HPDE6-E6E7 (cell line): ENCODE measurements at regions not wholly inside any gene's neighbourhood (a gene's known extent, or its start where the extent isn't known, plus 50 kb on each side); places are given as distances from the start of the nearest gene placed in this dataset.

Experiments used
- DNase-seq: peaks from one replicate; pipeline ENCODE4 v3.0.0; 2011; ENCODE audit warnings: missing footprints; ENCODE audit errors: extremely low spot score

DNA sequence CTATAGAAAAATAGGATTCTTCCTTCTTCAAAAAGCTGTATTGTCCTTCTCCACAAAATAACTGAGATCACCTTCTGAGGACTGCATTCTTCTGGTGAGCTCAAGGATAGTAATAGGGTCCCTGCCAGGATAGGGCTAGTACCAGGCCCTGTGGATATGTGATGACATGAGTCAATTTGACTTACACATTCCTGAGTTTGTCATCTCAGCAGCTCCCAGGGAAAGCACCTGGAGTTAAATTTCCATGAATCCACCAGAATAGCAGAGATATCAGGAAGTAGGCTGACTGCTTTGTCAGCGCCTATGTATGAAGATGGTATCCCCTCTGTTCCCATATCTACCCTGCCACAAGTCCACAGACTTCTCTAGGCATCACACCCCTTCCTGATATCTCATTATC is 225.8 kb downstream of the PMP22 start:
- peak; percentile 17 for DNase-seq

DNA sequence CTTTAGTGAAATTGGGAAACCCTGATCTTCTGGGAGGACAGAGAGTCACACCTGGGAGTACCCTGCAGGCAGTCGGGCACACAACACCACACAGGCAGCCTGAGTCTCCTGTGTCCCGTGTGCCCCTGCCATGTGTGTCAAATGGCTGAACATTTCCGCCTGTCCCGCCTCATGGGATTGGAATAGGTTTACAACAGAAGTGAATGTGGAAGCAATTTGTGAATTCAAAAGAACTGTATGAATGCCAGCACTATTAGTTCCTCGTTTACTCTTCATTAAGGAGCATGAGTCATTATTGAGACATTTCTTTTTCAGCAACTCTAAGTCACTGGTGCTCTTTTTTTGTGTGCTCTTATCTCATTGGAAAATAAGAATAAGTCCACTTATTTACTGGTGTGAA is 226.5 kb downstream of the PMP22 start:
- no peak for DNase-seq

DNA sequence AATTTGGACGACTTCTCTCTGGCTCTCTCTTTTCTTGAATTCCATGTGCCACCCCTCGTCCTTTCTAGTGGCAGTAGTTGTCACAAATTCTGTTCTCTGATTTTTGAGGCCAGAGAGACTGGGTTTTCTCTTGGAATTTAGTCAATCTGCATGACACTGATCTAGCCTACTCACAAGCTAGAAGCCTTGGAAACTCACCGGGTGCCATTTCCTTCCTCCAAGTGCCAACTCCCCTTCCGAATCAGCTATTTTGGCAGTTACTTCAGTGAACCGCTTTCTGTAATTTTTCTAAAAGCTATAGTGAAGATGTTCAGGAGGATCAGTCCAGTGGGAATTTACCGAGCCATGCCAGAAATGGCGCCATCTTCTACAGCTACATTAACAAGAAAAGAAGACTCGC is 228.9 kb downstream of the PMP22 start:
- DNase-seq = no peak

DNA sequence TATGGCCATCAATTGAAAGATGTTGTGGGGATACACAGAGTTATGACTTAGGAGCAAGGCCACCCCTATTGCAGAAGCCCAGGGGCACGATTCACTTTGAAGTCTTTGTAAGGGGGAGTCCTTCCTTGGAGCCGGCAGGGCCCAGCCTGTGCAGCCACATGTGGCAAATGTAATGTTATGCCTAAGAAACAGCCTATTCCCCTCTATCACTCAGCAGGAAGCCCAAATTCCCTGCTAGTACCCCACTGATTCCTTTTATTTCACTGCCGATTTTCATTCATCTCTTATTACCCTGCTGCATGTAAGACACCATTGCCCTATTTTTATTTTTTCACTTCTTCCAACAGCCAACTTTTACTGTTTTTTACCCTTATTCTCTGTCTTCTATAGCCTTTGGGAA is 233.2 kb downstream of the PMP22 start:
- DNase-seq = no peak

DNA sequence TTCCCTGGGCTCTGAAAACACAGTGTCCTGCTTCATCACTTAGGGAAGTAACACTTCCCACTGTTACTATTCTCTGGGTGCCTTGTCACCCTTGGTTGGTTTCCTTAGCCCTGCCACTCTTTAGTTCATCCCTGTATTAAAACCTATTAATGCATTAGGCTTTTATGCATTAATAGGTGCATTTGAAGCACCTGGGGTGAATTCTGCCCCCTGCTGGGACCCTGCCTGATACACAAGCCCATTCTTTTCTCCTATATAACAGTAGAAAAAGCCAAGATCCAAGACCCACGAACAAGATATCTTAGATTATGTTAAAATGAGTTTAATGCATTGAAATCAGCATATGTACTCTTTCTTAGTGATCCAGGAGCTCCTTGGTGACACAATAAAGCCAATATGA is 235.7 kb downstream of the PMP22 start:
- no peak for DNase-seq

DNA sequence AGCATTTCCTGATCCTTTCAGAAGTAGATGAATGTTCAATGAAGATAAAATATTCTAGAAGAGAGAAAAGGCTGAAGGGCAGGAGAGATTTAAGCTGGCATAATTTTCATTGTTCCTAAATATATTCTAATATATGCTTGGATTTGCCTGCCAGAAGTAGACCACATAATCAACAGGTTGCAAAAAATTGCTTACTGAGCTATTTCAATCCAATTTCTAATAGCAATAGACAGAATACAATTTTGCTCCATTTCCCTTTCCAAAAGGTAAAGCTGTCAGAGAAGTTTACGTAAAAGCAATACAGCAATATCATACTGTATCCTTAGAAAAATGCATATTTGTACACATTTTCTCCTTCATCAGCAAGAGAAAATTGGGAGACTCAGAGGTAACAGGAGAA is 237.3 kb downstream of the PMP22 start:
- no peak for DNase-seq

DNA sequence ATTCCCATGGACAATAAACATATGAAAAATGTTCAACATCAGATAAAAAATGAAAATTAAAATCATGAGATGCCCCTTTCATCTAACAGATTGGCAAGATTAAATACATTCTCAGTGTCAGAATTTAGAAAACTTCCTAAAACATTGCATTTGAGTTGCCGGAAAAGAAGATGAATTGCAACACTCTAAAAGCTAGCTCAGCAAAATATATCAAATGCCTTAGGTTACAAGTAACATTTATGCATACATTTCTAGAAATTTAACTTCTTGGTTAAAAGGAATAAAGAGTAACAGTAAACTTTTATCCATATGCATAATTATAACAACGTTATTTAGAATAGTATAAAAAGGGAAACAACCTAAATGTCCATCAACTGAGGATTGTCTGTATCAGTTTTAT is 239.0 kb downstream of the PMP22 start:
- DNase-seq = no peak

DNA sequence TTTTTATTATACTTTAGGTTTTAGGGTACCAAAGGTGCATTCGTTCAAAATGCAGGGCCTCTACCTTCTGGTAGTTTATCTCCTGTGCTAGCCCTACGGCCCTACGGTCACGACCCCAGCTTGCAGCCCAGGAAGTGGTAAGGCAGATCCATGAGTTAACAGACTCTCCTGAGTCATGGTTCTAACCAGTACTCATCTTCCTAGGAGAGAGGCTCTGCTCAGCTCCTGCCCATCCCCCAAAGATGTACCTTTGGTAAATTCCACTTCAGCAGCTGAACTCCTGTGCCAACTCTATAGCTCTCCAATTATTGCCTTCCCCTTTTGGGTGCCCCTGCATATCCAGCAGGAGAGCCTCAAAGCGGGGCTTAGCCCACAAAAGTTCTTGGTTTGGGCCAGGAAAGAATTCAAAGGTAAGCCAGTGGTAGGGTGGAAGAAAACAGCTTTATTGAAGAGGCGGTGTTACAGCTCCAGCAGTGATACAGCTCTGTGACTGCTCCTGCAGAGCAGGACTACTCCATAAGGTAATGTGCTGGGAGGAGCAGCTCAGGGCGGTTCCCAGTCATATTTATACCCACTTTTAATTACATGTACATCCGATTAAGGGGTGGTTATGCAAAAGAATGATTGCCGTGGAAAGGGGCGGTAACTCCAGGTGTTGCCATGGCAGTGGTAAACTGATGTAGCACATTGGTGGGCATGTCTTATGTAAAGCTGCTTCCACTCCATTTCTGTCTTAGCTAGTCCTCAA is 241.4 kb downstream of the PMP22 start:
- no peak for DNase-seq

DNA sequence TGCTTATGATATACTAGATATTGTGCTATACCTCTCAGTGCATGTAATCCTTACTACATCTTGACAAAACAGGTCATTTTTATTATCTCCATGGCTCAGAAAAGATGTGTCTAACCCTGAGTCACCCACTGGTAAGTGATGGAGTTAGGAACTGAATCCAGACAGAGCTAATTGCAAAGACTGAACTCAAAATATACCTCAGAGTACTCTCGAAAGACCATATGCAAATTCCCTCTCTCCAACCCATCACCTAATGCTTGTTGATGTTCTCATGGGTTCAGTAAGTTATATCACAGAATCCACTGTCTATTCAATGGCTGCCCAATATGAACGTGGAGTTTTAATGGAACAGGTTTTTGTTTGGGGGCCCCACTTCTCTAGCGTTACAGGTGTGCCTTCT is 246.0 kb downstream of the PMP22 start:
- DNase-seq = no peak

DNA sequence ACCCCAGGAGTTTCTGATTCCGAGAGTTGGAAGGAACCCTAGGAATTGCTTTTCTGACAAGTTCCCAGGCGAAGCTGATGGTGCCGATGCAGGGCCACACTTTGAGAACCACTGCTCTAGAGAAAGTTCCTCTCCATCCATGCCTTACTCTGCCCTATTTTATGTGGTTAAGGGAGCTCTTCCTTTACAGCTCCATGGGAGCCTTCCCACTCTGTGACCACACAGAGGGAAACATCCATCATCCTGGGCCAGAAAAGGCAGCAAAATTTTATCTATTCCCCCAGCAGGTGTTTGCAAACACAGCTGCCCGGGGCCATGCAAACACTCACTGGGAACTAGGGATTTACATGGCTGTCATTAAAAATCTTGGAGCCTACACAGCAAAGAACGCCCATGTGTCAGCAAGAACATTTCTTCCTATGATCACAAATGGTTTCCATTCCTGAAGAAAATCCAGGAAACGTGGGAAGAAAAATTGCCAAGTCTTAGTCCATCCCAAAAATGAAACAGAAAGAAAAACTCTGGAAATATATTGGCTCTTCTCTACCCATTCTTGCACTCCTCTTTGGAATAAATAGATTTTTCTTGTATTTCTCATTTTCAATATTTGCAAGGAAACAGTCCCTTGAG is 252.7 kb downstream of the PMP22 start:
- no peak for DNase-seq

DNA sequence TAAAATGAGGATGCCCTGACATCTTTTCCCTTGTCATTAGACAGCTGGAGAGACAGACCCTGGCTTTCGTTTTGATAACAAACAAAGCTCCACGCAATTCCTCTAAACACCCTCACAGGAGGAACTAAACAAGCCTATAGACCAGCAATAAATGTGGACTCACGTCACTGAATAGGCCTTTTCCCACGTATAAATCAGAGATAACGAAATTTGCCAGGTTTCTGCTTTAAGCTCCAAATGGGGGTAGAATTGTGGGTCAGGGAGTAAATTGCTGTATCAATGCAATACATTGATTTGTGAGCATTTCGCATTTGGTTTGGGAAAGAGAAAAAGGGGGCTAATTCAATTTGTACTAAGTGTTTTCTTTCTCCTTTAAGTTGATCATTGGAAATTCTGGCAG is 256.0 kb downstream of the PMP22 start:
- DNase-seq = no peak

DNA sequence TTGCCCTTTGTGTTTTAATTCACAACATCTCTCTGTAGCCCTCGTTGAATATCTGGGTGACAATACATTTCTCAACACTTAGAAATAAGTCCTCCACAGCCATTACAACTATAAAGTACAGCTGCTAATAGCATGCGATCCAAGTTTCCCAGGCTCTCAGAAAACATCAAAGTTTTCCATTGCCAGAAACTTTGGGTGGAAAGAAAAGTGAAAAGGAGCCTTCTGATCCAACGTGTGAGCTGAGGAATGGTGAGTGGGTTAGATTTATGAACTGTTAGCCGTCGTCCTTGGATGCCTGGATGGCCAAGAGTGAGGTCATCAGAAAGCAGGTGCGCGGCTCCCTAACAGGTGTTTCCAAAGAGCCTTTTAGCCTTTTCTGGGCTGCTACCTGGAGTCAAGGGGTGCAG is 258.0 kb downstream of the PMP22 start:
- DNase-seq = no peak

DNA sequence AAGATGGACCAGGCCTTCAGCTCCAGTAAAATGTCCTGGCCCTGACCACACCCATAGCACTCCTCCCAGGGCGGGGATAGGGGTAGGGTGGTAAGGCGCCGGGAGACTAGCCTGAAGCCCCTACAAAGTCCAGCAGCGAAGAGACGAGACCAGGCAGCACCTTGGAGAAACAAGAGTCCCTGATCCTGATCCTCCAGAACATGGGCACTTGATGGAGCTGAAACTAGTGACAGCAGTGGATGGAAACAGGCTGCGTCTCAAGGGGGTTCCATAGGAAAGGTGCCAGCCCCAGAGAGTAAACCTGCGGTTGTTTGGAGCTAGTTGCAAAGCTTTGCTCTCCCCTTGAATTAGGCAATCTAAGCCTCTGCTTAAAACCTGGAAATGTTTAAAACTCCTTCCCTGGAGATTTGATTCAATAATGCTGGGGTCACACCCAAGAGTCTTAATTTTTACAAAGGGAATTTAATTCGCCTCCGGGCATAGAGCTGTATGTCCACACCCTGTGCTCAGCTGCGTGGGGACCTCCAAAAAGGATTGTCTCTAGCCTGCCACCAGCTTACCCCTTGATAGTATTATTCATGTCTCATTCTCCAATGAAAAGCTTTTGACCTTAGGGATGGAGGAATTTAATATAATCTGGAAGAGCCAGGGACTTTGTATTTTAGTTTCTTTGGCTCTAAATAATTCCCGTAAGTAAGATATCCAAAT is 258.6 kb downstream of the PMP22 start:
- DNase-seq = no peak

DNA sequence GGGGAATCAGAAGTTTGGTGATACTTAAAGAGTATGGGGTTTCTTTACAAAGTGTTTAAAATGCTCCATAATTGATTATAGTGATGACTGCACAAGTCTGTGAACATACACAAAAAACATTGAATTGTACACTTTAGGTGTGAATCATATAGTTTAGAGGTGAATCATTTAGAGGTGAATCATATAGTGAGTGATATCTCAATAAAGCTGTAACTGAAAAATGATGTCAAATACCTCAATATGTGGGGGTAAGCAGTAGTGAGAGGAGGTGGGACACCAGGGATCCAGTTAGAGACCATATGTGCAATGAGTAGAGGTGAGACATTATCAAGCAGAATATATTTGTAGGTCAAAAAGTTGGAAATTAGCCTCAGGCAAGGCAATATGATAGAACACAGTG is 264.5 kb downstream of the PMP22 start:
- DNase-seq = no peak

DNA sequence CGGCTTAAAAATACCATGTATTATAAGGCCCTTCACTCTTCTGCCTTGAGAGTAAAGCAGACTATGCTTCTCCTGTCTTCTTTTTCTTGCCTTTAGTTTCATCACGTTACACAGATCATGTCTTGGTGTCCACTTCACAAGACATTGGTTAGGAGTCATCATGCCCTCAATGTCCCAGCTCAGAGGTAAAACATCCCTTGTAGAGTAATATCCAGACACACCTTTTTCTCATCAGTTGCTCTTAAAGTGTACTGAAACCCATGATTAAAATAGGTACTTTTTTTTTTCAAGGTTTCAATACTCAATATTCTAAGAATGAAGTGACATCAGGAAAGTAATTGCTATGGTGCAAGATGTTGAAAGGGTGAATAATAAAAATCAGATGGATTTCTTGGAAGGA is 267.8 kb downstream of the PMP22 start:
- DNase-seq = no peak

DNA sequence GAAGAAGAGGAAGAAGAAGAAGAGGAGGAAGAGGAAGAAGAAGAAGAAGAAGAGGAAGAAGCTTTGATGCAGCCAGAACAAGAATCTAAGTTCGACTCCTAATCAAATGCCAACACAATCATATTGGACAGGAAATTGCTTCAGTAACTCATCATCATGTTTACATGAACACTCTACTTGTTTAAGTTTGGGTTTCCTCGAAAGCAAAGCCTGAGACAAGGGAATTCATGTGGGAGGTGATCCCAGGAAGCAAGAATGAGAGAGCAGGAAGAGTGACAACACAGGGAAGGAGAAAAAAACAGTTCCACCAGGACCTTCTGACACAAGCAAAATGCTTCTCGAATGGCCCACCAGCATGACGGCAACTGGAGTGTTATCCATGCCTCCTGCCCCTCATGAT is 279.0 kb downstream of the PMP22 start:
- DNase-seq = no peak

DNA sequence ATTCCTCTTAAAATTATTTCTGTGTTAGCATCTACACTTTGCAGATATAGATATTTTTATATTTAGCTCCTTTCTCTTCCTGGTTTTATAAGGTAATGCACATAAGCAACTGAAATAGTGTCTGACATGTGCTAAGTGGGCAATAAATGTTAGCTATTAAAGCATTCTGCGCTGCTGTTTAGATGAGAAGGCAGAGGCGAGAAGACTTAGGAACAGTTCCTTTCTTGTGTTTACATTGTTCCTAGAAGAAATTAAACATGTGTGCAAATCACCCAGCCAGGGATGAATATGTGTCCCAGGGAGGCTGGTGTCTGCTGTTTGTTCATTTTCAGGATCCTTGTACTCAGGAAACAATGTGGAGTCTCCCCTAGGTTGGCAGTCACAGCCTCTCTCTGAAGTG is 292.3 kb downstream of the PMP22 start:
- no peak for DNase-seq

DNA sequence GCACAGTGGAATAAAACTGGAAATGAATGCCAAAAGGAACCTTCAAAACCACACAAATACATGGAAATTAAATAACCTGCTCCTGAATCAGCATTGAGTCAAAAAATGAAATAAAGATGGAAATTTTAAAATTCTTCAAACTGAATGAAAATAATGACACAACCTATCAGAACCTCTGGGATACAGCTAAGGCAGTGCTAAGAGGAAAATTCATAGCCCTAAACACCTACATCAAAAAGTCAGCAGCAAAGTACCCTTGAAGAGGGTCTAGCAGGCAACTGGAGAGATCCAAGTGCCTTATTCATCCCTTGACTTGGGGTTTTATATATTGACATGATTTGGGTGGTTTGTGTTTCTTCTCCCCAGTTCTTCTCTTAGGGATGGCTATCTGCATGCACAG is 294.1 kb downstream of the PMP22 start:
- DNase-seq = no peak

DNA sequence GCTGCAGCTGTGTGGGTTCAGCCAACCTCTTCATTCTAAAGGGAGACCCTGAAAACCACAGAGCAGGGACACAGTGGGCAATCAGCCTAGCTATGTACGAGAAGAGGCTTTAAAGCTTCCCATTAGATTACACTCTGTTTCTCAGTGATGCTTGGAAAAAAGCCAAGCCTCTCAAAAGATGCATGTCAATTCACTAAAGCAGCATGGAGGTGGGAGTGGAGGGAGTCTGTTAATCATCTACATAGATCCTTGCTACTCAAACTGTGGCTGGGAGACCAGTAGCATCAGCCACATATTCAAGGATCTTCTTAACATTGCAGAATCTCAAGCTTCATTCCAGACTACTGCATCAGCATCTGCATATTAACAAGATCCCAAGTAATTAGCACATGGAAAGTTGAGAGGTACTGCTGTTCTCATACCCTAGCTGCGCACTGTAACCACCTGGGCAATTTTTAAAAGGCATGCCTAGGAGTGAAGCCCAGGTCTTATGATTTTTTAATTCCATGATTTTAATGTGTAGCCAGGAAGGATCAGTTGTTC is 305.9 kb downstream of the PMP22 start:
- DNase-seq = no peak

DNA sequence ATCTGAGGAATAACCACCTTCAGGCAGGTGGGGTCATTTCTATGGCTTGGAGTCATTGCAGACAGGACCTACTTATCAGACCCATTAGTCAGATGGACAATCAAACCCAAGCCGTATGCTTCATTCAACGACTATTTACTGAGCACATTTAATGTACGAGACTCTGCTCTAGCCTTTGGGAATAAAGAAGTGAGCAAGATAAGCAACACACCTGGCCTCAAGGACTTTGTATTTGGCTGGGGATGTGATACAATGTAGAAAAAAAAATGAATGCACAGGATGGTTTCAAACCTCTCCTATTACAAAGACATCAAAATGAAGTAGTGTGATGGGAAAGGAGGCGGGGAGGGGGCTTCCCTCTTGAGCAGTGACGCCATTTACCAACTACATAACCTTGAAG is 311.7 kb downstream of the PMP22 start:
- no peak for DNase-seq

DNA sequence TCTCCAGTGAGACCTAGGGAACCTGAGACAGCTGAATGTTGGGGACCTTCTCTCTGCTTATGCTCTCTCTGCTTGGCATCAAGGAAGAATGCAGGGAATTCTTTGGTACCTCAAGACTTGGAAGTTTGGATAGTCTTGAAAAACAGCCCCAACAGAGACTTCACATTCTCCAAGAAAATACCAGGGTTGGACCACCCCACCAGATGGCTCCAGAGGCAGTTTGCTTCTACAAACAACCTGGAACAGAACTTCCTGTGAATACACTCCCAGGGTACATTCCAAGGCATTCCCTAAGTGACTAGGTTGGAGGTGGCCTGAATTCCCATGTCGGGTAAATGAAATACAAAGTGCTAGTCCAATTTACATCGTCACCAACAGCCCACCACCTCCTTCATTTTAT is 314.4 kb downstream of the PMP22 start:
- DNase-seq = no peak

DNA sequence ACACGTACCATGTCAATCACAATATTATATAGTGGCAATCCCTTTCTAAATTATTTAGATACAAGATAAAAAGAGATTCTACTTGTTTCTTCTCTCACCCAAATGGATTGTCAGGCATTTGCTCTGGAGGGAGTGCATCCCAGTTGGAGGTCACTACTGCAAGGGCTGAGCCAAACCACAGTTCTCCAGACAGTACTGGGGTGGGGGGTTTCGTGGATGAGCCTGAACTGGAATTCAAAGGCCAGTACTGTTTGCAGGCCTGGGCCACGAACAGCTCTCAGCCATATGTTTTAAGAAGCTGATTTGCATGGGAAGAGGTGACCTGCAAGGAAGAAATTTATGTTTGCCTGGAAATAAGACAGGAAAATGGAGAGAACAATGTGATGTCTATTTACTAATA is 314.9 kb downstream of the PMP22 start:
- DNase-seq = no peak

DNA sequence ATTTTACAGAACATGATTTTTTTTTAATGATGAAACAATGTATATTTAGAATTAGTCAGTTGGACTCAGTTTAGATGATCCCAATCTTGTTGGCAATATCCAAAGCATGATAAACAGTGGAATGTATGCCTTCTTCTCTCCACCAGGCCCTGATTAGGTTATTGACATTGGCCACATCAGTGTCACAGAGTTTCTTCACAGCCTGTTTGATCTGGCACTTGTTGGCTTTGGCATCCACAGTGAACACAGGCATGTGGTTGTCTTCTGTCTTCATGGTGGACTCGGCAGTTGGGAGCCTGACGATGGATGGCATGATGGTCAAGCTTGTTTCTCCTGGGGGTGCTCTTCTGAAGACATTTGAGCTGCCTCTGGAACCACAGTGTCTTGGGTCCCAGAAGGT is 317.5 kb downstream of the PMP22 start:
- no peak for DNase-seq
